GM21528 (cell line): ENCODE measurements at regions not wholly inside any gene's neighbourhood (a gene's known extent, or its start where the extent isn't known, plus 50 kb on each side); places are given as distances from the start of the nearest gene placed in this dataset.

Experiments used
- ATAC-seq: cut with Tn5 transposase; IDR thresholded peaks from one replicate; pipeline ENCODE4 v1.9.1; 2021; ENCODE audit warnings: mild to moderate bottlenecking, moderate library complexity; ENCODE audit not compliant: unreplicated experiment, low FRiP score

GRCh38 chr13:65907666-65908525, 1322.2 kb downstream of the PCDH9 start:
- no peak for ATAC-seq

- ATAC-seq: no peak
Measured at GRCh38 chr13:65901723-65902122, 1328.4 kb downstream of the PCDH9 start.

DNA sequence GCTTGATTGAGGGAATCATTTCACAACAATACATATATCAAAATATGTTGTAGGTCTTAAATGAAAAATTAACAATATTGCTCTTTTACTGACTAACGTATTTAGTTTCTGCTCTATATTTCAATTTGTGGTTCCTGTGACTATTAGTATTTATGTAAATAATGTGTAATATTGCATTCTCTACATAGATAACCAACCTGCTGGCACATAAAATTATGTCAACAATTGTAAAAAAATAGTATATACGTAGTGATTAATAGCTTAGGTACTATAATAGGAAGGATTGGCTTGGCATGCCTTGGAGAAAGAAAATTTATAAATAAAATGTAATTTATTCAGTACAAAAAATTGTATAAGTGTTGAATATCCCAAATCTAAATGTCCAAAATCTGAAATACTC, 1336.1 kb downstream of the PCDH9 start:
- ATAC-seq: no peak

- ATAC-seq: no peak
Measured at GRCh38 chr13:65892859-65893258, 1337.3 kb downstream of the PCDH9 start.

DNA sequence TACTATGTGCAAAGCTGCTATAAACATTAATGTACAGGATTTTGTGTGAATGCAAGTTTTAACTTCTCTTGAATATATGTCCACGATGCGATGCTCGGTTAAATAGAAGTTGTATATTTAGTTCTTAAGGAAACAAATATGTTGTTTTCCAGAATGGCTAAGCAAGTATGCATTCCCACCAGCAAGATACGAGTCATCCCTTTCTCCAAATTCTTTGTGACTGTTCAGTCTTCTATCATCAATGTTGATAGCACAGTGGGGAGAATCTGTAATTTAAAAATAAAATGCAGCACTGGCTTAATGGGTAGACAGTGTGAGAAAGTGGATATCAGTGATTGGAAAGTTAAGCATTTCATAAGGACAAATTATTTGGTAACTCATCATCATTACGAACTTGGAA, 1340.8 kb downstream of the PCDH9 start:
- no peak for ATAC-seq

GRCh38 chr13:65882810-65883209, 1347.3 kb downstream of the PCDH9 start:
- ATAC-seq: no peak

GRCh38 chr13:65881561-65882155, 1348.5 kb downstream of the PCDH9 start:
- no peak for ATAC-seq

GRCh38 chr13:65875031-65875430, 1355.1 kb downstream of the PCDH9 start:
- no peak for ATAC-seq

DNA sequence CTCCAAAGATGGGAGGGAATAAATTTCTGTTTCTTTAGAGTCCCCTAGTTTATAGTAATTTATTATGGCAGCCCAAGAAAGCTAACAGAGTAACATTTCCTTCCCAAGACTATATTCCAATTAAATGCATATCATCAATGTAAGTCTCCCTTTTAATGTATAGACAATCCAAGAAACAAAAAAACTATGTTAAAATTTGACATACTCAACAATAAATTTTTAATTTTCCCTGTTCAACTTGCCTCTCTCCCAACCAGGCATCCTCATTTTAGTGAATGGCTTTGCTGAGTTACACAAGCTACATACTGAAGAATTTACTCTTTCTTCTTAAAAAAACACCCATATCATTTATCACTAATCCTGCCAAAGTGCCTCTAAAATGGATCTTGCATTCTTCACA, 1357.7 kb downstream of the PCDH9 start:
- ATAC-seq: no peak

DNA sequence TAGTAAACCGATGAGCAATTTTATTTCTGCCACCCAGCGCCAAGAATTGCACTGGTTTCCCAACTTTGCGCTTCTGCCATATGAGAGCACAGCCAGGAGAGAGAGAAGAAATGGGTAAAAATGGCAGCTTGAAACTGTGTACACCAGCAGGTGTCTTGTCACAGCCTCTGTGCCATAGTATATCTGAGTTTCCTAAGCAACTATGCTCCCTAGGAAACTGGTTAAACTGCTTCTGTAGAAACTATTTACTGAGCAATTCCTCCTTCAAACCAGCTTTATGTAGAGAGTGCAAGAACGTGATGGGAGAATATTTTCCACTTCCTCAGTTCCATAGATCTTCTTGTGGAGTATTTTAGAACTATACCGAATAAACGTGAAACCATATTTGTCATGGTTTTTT, 1361.3 kb downstream of the PCDH9 start:
- ATAC-seq: no peak

DNA sequence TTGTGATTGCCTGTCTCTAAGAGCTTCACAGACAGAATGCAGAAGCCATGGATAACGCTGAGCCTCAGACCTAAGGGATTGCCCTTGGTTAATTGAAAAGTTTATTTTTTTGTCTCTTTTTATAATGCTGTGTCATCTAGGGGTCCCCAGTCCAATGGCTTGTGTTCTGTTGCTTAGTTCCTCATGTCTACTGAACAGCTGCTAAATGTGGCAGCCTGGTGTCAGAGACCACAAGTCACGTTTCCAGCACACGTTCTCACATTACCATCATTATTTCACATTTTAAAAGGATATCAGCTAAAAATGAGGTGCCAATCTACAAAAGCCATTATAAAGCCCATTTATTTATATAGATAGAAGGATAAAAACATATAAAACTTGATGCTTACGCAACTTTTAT, 1362.0 kb downstream of the PCDH9 start:
- no peak for ATAC-seq

DNA sequence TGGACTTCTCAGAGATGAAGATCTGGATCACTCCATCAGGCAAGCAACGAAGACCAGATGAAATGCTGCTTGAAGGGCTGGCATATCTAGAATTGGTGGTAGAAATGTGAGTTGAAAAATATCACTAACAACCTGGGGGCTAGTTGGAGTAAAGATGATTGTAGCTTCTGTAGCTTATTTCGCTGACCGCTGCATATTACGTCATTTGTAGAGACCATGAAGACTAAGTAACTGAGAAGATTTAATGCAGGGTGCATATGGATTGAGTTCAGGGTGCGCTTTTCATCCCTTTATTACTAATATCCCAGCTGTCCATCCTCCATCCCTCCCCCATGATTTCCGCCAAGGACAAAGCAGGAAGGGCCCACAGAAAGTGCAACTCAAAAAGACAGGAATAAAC, 1364.0 kb downstream of the PCDH9 start:
- ATAC-seq: no peak

GRCh38 chr13:65865206-65865605, 1364.9 kb downstream of the PCDH9 start:
- no peak for ATAC-seq

- ATAC-seq: no peak
Measured at GRCh38 chr13:65864039-65864438, 1366.1 kb downstream of the PCDH9 start.

GRCh38 chr13:65860306-65860705, 1369.8 kb downstream of the PCDH9 start:
- no peak for ATAC-seq

DNA sequence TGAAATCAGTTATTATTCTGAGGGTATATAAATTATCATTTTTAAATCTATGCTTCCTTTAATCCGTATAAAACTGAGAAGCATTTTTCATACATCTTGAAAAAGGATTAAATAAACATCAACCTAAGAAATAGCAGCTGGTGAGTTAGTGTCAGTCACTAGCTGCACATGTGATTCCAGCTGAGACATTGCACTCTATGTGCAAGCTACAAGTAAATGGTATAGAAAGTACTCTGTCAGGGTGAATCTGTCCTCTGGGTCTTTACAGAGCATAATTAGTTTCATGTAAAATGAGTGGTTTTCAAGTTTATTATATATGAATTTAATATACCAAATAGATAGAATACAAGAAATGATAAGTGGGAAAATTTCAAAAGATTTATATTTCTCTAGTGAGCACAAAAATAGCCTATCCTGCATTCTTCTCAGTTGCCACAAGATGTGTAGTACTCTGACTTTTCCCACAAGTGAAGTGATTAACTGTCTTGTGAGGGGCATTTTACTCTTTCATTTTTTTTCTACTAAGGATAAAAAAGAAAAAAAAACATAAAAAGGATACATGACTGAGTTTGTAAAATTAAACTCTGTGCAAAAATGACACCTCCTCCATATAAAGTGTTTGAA, 1372.1 kb downstream of the PCDH9 start:
- no peak for ATAC-seq

GRCh38 chr13:65856431-65856830, 1373.7 kb downstream of the PCDH9 start:
- no peak for ATAC-seq

GRCh38 chr13:65855242-65855805, 1374.8 kb downstream of the PCDH9 start:
- ATAC-seq: no peak

- ATAC-seq: no peak
Measured at GRCh38 chr13:65854431-65854830, 1375.7 kb downstream of the PCDH9 start.

DNA sequence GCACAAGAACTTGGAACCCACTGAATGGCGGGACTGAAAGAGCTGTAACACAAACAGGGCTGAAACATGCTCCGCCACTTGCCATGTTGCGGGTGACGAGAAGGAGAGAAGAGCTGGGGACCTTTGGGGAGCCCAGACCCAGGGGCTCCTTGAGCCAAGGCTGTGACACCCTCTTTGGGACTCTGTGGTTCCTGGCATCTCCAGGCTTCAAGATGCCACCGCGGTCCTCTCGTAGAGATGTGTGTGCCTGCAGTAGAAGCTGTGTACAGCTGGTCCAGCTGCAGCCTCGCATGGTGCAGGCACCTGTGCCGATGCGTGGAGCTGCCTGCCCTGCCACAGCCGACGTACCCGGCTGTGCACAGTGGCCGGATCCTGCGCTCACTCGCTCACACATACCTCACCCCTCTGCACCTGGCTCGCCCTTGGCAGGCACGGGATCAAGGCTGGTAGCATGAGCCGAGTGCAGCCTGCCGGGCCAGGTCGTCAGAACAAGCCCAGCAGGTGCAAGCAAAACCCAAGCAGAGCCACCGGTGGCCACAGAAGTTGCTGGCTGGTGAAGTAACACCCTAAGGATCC, 1385.8 kb downstream of the PCDH9 start:
- ATAC-seq: no peak

DNA sequence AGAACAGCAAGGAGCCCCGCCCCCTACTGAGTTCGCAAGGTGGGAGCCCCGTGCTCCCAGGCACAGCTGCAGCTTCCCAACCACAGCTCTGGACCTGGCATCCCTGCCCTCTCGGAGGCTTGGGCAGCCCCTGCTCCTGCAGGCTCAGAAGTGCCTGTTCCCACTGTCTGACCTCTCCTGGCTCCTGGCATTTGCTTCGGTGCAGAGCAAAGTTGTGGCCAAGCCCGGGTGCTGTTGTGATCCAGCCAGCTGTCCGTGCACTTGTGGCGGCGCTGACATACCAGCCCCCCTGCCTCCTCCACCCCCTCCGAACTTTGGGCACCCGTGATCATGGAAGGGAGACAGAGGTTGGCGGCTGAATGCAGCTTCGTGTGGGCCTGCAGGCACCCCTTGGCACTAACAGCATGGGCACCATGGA, 1386.8 kb downstream of the PCDH9 start:
- no peak for ATAC-seq
